ENCODE measurements at regions not wholly inside any gene's neighbourhood (a gene's known extent, or its start where the extent isn't known, plus 50 kb on each side); places are given as distances from the start of the nearest gene placed in this dataset.

DNA sequence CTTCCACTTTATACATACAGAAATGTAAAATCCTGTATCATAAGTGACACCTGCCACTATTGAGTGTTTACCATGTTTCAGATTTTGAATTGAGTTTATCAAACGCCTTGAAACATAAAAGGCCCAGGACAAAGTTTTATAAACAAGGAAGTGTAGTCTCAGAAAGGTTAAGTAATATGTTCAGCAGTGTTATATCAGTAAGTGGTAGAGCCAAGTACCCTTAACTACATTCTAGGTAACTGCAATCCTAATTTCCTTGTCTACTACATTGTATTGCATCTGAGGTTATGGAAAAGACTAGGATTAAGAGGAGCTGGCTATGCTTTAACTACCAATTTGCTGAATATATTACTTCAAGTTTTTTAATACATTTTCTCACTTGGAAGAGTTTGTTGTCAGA, 641.6 kb downstream of the LRRC70 start:
- DNase-seq (no peak), ATAC-seq (no peak)
- Histone ChIP-seq H3K27ac (no peak overlapping the region), H3K36me3 (ENCODE audit: insufficient read depth in 1 of 2, low read depth in 1 of 2) (no peaks in the 10 kb centered on the region), H3K27me3 (ENCODE audit: insufficient read depth in 3 of 3, low read length in 2 of 3) (no peaks in the 10 kb centered on the region), H3K4me3 (no peak overlapping the region), H3K4me1 (no peaks in the 10 kb centered on the region), H3K9me3 (no peaks in the 10 kb centered on the region)
- TF ChIP-seq CTCF (IDR thresholded peaks at IDR 0.05), result no peak
- WGBS, 3 donors, result 68 to 71% (median 68%) methylated on average over 1 of the region's 1 CpG
- intact Hi-C loops (cut with DNase I), result no loop called here

DNA sequence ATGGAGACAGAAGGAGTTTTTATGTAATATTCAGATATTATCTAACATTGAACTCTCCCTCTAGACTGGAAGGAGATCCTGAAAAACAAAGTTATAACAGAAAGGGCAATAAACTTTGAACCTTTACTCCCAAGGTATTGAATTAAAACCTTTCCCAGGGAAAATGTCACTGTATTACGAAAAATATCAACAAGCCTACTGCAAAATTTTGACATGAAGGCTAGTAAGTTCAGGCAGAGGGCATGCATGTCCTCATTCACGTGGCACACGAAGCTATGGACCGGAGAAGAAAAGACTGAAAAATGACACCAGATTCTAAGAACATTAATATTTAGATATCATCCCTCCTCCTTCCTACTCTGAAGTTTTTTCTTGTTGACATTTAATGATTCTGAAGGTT, 638.8 kb downstream of the LRRC70 start:
- H3K36me3 ChIP-seq (ENCODE audit: insufficient read depth in 1 of 2, low read depth in 1 of 2), result no peaks in the 10 kb centered on the region
- no peaks in the 10 kb centered on the region for H3K4me1 ChIP-seq
- ATAC-seq (no peak), DNase-seq (no peak)
- TF ChIP-seq CTCF (IDR thresholded peaks at IDR 0.05), result no peak
- no peak overlapping the region for H3K4me3 ChIP-seq
- no peak overlapping the region for H3K27ac ChIP-seq
- no peaks in the 10 kb centered on the region for H3K9me3 ChIP-seq
- intact Hi-C loops (cut with DNase I), result no loop called here
- 66 to 75% (median 71%) methylated on average over 4 of the region's 4 CpGs for WGBS, 3 donors
- H3K27me3 ChIP-seq (ENCODE audit: insufficient read depth in 3 of 3, low read length in 2 of 3), result no peaks in the 10 kb centered on the region

GRCh38 chr5:63213256-63213655, 634.6 kb downstream of the LRRC70 start:
- ATAC-seq, result no peak
- Histone ChIP-seq H3K36me3 (ENCODE audit: insufficient read depth in 1 of 2, low read depth in 1 of 2) (no peaks in the 10 kb centered on the region), H3K4me1 (no peaks in the 10 kb centered on the region), H3K4me3 (no peak overlapping the region), H3K27me3 (ENCODE audit: insufficient read depth in 3 of 3, low read length in 2 of 3) (no peaks in the 10 kb centered on the region), H3K27ac (no peak overlapping the region), H3K9me3 (no peaks in the 10 kb centered on the region)
- intact Hi-C loops (cut with DNase I), result no loop called here
- 72 to 84% (median 81%) methylated on average over 2 of the region's 2 CpGs for WGBS, 3 donors
- DNase-seq, result no peak
- no peak for TF ChIP-seq CTCF (IDR thresholded peaks at IDR 0.05)

- ATAC-seq, result no peak
- WGBS, 3 donors, result 12 to 36% (median 14%) methylated on average over 2 of the region's 2 CpGs
- H3K9me3 ChIP-seq, result no peaks in the 10 kb centered on the region
- no peak overlapping the region for H3K27ac ChIP-seq
- DNase-seq, result no peak
- TF ChIP-seq CTCF (IDR thresholded peaks at IDR 0.05), result no peak
- no peaks in the 10 kb centered on the region for H3K36me3 ChIP-seq (ENCODE audit: insufficient read depth in 1 of 2, low read depth in 1 of 2)
- H3K27me3 ChIP-seq (ENCODE audit: insufficient read depth in 3 of 3, low read length in 2 of 3), result no peaks in the 10 kb centered on the region
- no peak overlapping the region for H3K4me3 ChIP-seq
- intact Hi-C loops (cut with DNase I), result no loop called here
- no peaks in the 10 kb centered on the region for H3K4me1 ChIP-seq
Observed at GRCh38 chr5:63211448-63212132, 633.0 kb downstream of the LRRC70 start.

DNA sequence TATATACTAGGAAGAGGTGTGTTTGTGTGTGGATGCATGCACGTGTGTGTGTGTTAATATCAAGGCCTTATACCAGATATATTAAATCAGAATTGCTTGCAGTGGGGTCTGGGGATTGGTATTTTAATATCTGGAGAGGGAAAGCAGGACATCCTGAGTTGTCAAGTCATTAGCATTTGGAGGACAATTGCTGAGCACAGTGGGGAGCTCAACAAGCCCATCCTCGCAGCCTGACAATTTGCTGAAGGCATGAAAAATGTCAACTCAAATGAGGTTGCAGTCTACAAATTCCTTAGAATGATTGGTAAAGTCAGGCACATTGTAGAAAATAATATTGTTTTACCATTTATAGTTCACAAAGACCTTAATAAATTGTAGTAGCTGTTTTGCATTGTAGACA, 627.4 kb downstream of the LRRC70 start:
- WGBS, 3 donors, result 49 to 59% (median 58%) methylated on average over 2 of the region's 2 CpGs
- ATAC-seq (no peak), DNase-seq (no peak)
- H3K4me3 ChIP-seq, result no peak overlapping the region
- H3K27me3 ChIP-seq (ENCODE audit: insufficient read depth in 3 of 3, low read length in 2 of 3), result no peaks in the 10 kb centered on the region
- intact Hi-C loops (cut with DNase I), result no loop called here
- H3K4me1 ChIP-seq, result no peaks in the 10 kb centered on the region
- H3K9me3 ChIP-seq, result no peaks in the 10 kb centered on the region
- no peaks in the 10 kb centered on the region for H3K36me3 ChIP-seq (ENCODE audit: insufficient read depth in 1 of 2, low read depth in 1 of 2)
- no peak overlapping the region for H3K27ac ChIP-seq
- no peak for TF ChIP-seq CTCF (IDR thresholded peaks at IDR 0.05)
